NCI-H748 (cell line): ENCODE measurements at regions not wholly inside any gene's neighbourhood (a gene's known extent, or its start where the extent isn't known, plus 50 kb on each side); places are given as distances from the start of the nearest gene placed in this dataset.

Experiments
- DNase-seq: peaks from one replicate; lab custom pipeline; 2025; ENCODE audit not compliant: unreplicated experiment; lab: John Stamatoyannopoulos, UW

DNA sequence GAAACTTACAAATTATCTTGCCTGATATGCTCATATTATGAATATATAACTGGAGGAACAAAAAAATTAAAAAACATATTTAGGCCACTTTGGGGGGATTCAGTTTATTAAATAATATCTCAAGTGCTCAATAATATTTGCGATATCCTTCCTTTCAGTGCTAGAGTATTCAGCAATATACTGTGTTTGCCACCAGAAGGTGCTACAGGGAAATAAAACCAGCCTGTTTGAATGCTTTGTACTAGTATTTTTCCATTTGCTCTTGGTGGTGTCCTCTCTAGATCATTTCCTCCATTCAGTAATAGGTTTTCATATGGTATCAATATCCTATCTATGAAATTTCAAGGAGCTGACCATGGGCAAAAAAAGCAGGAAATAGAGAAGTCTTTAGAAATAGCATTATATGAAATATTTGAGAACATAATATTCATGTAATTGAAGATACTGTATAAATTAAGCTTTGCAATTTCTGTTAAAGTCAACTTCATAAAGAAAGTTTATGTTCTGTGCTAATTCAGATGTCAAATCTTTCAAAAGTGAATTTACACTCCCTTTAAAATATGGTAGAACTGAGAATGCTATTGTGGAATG, 106.2 kb upstream of the NAV3 start:
- DNase-seq, result peak; percentile 70

DNA sequence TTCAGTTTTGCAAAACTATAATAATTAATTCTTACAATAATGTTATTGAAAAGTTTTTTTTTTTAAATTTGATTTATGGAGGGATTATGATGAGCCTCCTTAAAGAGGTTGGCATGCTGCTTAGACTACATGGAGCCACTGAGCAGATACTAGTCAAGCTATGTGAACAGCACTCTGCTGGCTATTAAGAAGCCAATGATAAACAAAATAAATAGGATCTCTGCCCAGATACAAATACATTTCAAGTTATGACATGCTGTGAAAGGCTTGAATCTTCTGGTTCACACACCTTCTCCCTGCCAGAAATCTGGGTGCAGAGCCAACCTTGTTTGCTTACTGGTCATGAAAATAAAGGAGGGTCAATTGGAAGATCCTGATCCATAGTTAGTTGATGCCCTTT, 107.4 kb upstream of the NAV3 start:
- peak; percentile 5 for DNase-seq

DNA sequence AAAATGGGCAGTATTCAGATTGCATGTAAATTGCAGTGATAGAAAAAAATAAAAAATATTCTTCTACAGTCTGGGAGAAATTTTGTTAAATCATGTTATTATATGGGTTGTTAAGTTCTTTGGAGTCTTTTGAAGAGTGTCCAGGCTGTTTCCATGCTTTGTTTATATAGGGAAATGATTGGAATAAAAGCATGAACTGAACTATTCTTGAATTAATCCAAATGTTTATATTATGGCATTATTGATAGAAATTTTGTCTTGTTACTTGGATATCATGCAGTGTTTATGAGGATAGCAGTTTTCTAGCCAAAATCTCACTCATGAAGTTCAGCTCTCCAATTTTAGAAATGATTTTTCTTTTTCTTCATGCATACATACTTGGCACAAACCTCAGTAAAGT, 108.2 kb upstream of the NAV3 start:
- no peak for DNase-seq

DNA sequence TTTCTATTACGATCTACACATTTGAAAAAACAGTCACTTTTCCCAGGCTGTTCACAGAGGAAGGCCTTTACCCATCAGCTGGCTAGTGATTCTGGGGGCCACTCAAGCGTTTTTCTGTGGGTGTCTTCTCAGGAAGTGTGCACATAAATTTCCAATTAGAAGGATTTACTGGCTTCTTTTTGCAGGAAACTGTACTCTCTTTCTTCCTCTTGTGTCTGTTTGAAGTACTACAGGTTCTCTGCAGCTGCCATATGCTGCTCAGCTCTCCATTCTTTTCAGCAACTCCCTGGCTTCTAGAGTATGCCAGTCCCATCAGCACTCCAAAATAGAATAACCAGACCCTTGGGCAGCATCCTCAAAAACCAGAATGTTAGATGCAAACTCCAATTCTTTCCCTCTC, 110.4 kb upstream of the NAV3 start:
- peak; percentile 15 for DNase-seq

DNA sequence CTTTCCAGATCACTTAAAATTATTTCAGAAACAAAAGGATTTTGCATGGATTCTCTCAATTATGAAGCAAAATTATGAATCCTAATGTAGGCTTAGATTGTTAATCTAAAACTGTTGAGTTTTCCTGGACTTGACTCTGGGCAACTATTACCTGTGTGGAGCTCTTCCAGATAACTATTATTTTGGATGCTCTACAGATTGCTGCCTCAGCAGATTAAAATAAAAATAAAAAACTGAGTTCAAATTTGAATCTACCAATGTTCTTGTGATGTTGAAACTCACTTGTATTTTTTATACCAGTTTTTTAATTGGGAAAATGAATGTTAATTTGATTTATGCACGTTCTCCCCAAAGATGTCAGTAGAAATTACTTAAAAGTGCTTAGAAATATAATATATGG, 120.5 kb upstream of the NAV3 start:
- DNase-seq, result no peak

DNA sequence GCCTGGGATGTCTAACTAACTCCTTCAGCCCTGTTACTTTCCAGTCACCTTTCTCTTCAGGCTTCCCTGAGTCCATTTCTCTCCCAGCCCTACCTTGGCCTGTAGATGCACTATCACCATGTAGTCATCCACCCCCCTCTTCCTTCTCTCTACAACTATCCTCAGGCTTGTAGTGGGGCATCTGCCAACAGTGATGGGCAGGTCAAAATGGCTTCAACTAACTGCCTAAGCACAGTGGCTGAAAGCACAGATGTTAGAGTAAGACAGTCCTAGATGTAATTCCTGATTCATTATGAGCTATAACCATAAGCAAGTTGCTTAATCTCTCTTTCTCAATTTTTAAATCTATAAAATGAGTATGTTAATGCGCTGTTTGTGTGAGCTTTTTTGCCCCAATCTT, 133.6 kb upstream of the NAV3 start:
- DNase-seq, result no peak

DNA sequence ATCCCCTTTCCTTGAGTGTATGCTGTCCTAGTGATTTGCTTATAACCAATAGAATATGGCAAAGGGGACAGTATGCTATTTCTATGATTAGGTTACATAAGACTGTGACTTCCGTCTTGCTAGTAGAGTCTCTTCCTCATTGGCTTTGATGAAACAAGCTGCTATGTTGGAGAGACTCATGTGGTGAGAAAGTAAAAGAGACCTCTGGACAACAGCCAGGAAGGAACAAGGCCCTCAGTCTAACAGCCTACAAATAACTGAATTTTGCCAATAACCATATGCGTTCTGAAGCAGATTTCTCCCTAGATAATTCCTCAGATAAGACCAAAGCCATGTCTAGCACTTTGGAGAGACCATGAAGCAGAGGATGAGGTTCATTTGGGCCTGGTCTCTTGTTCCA, 134.5 kb upstream of the NAV3 start:
- DNase-seq, result no peak

DNA sequence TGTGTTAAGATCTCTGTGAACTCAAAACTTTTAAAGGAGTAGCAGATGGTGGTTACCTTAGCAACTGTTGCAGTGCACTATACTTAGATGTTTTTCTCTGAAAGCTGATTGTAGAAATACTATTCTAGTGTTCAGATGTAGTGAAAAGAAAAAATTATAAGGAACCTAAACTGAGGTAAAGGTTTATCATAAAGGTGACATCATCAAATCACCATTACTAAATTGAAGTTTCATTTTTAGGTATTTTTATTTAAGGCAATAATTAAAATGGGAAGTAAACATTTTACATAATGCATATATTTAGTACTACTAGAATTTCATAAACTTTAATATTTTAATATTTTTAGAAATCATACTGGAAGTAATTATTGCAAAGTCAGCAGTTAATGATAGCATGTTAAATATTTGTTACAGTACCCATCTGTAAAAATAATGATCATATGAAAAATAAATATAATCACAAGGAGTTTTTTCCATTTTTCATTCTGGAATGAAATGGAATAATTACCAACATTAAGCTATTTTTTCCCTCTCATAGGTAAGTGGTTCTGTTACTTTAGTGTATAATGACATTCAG, 141.1 kb upstream of the NAV3 start:
- no peak for DNase-seq

DNA sequence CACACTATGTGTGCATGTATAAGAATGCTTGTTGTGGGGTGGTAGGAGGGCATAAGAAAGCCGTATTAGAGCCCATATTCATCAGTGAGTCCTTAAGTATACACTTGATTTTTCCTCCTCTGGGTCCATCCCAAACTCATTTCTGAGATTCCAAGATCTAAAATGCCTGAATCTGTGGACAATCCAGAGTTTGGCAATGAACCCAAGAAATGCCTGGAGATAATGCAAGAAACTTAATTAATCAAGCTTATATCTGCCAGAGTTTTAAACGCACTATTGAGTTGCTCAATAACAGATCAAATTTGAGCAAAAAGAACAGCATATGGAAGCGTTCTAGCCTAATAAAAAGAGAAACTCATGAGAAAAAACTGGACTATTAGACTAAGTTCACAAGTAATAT, 143.4 kb upstream of the NAV3 start:
- no peak for DNase-seq

DNA sequence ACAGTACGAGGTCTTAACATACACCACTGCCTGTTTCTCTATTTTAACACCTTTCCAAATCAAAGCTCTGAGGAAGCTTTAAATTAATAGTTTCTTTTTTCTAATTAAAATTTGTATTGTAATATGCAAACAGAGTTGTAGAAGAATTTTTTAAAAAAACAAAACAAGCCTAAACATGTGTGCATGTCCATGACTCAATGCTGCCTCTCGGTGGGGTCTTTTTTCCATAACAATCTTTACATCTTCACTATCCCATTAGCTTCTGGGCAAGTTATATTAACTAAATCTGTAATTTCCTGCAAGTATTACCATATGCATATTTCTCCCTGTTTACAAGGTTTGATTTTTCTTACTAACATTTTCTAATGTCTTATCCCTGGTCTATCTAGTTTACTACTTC, 143.9 kb upstream of the NAV3 start:
- DNase-seq, result peak; percentile 12

DNA sequence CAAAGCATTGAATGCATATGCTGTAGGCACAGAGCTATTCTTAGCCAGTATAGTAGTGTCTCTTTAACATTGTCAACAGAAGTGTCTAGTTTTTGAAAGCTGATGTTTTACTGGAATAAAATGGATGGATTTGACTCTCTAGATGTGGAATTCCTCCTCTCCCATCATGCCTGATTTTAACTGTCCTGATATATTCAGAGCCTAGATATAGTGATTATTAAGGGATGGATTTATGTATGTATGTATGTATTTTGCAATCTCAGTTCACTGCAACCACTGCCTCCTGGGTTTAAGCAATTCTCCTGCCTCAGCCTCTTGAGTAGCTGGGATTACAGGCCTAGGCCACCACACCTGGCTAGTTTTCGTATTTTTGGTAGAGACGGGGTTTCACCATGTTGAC, 144.8 kb upstream of the NAV3 start:
- no peak for DNase-seq

DNA sequence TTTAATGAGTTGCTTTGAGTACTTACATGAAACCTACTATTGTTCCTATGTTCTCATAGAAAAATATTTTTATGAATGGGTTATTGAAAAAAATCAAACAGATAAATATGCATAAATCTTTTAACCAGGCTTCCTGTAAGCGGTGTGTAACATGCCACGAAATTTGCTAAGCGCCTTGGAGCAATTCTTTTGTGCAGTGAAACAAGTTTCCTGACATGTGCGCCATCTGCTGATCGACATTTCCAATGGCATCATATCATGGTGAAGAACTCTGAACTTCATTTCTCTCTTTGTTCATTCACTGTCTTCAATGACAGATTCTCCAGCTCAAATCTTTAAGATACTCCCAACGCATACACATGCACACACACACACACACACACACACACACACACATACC, 145.6 kb upstream of the NAV3 start:
- DNase-seq, result peak; percentile 88

DNA sequence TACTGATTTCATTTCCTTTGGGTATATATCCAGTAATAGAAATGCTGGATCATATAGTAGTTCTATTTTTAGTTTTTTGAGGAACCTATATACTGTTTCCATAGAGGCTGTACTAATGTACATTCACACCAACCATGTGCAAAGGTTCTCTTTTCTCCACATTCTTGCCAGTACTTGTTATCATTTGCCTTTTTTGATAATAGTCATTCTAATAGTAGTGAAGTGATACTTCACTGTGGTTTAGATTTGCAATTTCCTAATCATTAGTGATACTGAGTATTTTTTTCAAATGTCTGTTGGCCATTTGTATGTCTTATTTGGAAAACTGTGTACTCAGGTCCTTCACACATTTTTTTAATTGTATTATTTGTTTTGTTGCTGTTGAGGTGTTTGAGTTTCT, 148.2 kb upstream of the NAV3 start:
- DNase-seq, result no peak

DNA sequence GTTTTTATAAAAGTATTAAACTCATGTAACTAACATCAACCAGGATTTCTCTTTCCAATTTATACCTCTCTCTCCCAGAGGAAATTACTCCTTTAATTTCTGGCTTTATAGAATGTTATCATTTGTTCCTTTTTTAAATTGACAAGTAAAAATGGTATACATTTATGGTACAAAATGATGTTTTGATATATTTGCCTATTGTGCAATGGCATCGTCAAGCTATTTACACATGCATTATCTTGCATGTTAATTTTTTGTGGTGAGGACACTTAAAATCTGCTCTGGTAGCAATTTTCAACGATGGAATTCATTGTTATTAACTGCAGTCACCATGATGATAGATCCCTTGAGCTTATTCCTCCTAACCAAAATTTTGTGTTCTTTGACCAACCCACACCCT, 149.0 kb upstream of the NAV3 start:
- no peak for DNase-seq

DNA sequence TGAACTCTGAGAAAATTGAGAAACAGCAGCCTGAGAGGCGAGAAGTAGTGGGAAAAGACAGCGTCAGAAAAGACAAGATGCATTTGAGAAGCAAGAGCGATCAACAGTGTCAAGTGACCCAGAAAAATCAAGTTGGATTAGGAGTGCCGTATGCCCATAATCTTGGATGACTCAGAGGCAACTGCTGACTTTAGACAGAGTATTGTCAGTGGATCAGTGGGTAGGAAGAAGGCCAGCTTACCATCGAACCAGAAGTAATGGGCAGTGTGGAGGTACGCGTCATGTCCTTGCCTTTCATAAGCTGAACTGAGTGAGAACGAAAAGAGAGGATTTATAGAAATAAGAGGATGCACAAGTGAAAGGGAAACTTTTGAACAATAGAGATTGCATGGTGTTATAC, 151.0 kb upstream of the NAV3 start:
- DNase-seq, result no peak

DNA sequence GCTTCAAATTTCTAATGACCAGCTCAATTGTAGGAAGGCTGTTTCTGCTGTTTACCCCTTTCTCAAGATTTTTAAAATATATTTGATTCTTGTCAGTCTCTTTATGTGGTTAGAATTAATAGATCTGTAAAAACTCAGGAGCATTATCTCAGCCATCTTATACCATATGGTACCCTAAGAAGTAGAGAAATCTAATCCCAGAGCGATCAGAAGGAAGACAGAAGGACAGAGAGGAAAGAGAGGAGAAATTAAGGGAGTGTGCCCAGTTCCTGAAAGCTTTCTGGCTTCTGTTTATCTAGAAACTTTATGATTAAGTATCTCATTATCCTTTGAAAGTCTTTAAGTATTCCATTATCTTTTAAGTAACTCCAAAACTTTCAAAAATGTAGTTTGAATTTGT, 152.1 kb upstream of the NAV3 start:
- no peak for DNase-seq

DNA sequence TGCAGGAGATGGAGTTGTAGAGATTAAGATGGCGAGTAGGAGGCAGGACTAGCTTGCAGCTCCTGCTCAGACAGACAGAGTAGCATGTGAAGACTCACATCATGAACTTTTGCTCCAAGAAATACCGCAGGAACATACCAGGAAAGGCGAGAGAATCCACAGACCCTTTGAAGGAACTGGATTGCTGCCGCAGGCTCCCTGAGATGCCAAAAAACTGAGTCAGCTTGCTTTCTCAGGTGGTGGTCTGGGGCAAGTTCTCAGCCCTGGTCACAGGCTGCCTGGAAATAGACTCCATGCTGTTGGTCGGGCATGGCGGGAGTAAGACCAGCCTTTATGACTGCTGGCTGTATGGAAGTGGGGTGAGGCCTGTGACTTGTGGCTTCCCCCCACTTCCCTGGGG, 163.6 kb upstream of the NAV3 start:
- DNase-seq, result no peak

DNA sequence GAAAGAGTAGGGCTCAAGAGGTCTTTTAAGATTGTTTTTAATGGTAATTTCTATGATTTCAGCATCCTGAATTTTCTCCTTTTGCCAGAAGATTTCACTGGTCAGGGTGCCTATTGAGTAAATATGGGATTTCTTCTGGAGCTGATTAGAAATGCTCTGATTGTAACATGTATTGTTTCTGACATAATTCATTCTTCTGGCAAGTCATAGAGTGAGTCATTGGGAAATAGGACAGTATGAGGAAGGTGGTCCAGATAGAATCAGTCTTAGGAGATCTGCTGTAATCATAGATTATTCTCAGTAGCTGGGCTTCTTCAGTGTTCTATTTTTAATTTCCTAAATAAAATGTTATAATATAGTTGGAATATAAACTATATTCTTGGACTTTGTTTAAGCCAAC, 182.0 kb upstream of the NAV3 start:
- no peak for DNase-seq

DNA sequence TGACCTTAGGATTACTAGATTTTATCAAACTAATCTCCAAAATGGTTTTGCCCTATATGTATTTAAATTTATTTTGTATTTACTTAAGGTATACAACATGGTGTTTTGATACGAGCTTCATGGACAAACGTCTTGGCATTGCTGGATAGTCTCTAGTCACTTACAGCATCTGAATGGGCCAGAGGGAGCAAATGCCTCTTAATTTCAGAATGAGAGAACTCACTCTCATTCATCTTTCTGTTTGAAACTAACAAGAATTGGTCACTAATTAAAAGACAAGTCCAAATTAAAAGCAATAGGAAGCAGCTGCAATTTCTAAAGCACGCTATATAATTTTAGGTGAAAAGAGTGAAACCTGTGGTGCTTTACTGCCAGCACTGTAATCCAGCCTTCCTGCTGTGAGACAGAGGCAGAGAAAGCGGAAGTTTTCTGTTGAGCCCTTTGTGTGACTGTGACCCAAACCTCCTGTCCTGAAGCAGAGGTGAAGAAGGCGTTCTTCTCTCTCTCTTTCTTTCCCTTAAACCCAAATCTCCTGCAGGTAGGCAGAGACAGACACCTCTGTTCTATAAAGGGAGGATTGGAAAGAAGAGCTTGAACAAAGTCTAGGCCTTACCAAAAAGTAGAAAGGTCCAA, 184.6 kb upstream of the NAV3 start:
- no peak for DNase-seq

DNA sequence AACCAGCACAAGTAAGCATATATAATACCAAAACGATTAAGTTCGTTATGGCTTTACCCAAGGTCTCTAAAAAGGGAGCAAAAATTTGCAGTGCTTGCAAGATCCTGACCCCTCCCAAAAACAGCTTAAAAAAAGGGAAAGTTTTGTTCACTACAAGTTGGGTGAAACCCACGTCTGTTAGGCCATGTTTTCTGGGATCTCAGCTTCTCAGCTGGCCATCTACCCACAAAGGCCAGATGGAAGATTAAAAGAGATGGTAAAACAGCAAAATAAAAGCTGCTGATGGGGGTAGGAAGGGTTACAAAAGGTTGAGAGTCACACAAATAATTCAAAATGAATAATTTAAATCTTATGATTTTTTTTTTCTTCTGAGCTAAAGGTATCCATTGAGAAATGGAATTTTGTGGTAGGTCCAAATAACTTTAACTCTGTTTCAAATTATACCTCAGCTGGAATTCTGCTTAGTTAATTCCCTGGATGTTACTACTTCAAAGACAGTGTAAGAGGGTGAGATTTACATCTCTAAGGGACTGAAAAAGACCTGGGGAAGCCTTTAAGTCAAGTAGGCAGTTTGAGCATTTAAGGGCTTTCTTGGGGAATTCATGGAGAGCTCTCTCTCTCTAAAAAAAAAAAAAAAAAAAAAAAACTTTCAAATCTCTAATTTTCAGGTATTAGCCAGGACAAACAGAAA, 185.6 kb upstream of the NAV3 start:
- DNase-seq, result no peak

DNA sequence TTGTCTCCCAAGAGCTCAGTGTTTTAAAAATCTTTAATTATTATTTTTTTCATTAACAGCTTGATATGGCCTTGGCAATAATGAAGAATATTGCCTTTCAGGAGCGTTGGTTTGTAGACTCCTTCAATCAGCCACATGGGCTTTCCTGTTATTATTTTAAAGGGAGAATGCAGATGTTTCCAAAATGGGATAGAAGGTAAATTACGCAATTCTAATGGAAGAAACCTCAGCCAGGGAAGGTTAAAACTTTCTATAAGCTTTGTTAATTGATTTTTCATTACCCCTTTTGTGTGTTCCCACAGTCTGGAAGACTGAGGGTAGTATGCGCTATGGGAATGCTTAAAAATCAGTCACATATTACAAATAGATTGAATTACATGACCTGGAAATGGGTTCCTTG, 188.4 kb upstream of the NAV3 start:
- no peak for DNase-seq

DNA sequence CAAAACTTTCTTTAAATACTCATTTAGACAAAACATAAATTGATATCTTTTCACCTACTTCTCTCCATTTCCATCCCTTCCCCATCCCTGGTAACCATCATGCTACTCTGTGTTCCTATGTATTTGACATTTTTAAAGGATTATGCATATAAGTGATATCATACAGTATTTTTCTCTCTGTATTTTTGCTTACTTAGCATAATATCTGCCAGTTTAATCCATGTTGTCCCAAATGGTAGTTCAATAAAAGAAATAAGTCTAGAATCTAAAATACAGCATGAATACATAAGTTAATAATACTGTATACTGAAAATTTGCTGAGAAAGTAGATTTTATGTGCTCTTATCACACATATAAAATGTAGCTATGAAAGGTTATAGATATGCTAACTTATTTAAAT, 190.3 kb upstream of the NAV3 start:
- DNase-seq, result no peak
